ENCODE measurements at regions not wholly inside any gene's neighbourhood (a gene's known extent, or its start where the extent isn't known, plus 50 kb on each side); places are given as distances from the start of the nearest gene placed in this dataset.
"Not testable (repeated sequence)": the region's sequence is repeated elsewhere in the genome, so short reads cannot be mapped to it uniquely, and the experiment has no call there.

DNA sequence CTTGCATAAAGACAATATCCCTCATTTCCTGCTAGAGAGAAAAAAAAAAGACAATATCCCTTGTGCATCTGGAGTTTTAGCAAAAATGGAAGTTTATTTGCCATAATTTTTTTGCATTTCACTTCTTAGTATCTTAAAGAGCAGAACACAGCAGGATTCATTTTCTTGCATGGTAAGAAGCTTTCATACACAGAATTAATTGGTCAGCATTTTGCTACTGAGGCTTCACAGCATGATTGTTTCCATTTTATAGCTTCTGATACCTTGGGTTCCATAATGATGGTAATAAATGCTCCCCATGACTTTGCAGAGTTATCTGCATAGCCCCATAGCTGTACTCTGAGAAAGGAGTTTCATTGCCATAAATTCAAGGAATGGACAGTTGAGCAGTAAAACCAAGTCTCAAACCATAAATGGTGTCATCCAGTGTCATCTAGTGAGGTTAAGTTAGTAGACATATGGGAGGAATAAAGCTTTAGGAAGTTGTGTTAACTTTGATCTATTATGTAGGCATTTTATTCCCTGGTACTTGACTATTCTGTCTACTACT, 88.8 kb upstream of the PLD5 start:
- no peak for DNase-seq (ENCODE audit: low spot score)
- intact Hi-C loops (cut with micrococcal nuclease) = no loop called here
- no peaks in the 10 kb centered on the region for H3K36me3 Mint-ChIP-seq (ENCODE audit: low read depth)
- peaks cover 3% of the 10 kb centered on the region for H3K9me3 Mint-ChIP-seq
- no peaks in the 10 kb centered on the region for H3K4me1 Mint-ChIP-seq (ENCODE audit: low read depth)
- no peaks in the 10 kb centered on the region for H3K27me3 Mint-ChIP-seq (ENCODE audit: low read depth)
- no peak overlapping the region for H3K4me3 Mint-ChIP-seq (ENCODE audit: low read depth)
- no peak overlapping the region for H3K27ac Mint-ChIP-seq

DNA sequence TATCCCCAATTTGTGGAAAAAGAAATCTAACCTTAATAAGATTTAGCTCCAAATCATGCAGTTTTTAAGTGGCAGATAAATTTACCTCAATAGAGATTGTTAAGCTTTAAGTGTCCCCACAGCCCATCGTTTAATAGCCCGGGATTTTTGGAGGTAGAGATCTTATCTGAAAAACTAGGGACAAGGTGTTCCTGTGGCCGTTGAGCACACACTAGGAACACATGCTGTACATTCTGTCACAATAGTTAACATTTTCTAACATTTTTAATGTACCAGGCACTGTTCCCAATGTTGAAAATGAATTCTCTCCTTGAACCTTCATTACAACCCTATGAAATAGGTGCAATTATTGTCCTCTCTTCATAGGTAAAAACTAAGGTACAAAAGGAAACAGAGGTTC, 85.7 kb upstream of the PLD5 start:
- no peaks in the 10 kb centered on the region for H3K36me3 Mint-ChIP-seq (ENCODE audit: low read depth)
- H3K9me3 Mint-ChIP-seq = no peaks in the 10 kb centered on the region
- H3K4me3 Mint-ChIP-seq (ENCODE audit: low read depth) = no peak overlapping the region
- H3K4me1 Mint-ChIP-seq (ENCODE audit: low read depth) = no peaks in the 10 kb centered on the region
- intact Hi-C loops (cut with micrococcal nuclease) = no loop called here
- H3K27ac Mint-ChIP-seq = no peak overlapping the region
- no peak for DNase-seq (ENCODE audit: low spot score)
- H3K27me3 Mint-ChIP-seq (ENCODE audit: low read depth) = no peaks in the 10 kb centered on the region

DNA sequence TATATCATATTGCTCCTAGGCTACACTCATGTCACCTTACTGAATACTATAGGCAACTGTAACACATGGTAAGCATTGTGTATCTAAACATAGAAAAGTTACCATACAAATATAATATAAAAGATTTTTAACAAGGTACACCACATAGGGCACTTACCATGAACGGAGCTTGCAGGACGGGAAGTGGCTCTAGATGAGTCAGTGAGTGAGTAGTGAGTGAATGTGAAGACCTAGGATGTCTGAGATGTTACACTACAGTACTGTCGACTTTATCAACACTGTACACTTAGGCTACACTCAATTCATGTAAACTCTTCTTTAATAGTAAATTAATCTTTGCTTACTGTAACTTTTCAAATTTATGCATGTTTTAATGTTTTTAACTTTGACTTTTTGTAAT, 81.0 kb upstream of the PLD5 start:
- H3K9me3 Mint-ChIP-seq = no peaks in the 10 kb centered on the region
- no peaks in the 10 kb centered on the region for H3K4me1 Mint-ChIP-seq (ENCODE audit: low read depth)
- H3K27ac Mint-ChIP-seq = no peak overlapping the region
- intact Hi-C loops (cut with micrococcal nuclease) = no loop called here
- no peaks in the 10 kb centered on the region for H3K36me3 Mint-ChIP-seq (ENCODE audit: low read depth)
- H3K4me3 Mint-ChIP-seq (ENCODE audit: low read depth) = no peak overlapping the region
- H3K27me3 Mint-ChIP-seq (ENCODE audit: low read depth) = no peaks in the 10 kb centered on the region
- no peak for DNase-seq (ENCODE audit: low spot score)

DNA sequence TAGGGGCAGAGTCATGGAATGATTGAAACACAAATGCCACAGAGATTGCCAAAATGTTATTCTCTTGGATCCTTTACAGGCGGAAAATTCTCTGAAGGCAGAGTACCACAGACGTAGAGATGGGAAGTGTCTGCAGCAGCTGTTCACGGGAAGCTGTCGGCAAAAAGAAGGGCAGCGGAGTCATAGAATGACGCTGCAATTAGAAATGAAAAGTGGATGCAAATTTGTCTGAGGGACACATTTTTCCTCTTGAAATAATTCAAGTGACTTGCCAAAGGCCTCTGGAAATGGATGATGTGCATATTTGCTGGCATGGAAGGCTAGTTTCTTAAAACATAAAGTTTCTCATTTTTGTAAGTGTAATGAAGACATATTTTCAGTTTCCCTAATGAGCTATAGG, 77.5 kb upstream of the PLD5 start:
- no peaks in the 10 kb centered on the region for H3K4me1 Mint-ChIP-seq (ENCODE audit: low read depth)
- no peaks in the 10 kb centered on the region for H3K27me3 Mint-ChIP-seq (ENCODE audit: low read depth)
- H3K27ac Mint-ChIP-seq = no peak overlapping the region
- H3K4me3 Mint-ChIP-seq (ENCODE audit: low read depth) = no peak overlapping the region
- peaks cover 7% of the 10 kb centered on the region for H3K9me3 Mint-ChIP-seq
- no peak for DNase-seq (ENCODE audit: low spot score)
- H3K36me3 Mint-ChIP-seq (ENCODE audit: low read depth) = no peaks in the 10 kb centered on the region
- intact Hi-C loops (cut with micrococcal nuclease) = no loop called here

DNA sequence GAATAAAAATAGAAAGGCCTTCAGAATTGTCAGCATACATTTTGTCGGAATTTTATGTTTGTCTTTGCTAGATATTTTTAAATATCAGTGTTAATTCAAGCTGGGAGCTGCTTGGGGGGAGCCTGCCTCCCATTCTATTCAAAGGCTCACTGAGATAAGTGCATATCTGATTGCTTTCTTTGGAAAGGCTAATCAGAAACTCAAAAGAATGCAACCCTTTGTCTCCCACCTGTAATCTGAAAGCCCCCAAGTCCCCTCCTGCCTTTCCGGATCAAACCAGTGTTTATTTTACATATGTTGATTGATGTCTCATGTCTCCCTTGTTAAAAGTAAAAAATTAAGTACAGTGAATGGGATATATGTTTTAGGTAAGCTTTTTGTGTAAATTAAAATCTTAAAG, 69.3 kb upstream of the PLD5 start:
- DNase-seq (ENCODE audit: low spot score); intact Hi-C loops (cut with micrococcal nuclease); H3K27ac Mint-ChIP-seq; H3K27me3 Mint-ChIP-seq (ENCODE audit: low read depth); H3K4me1 Mint-ChIP-seq (ENCODE audit: low read depth); H3K4me3 Mint-ChIP-seq (ENCODE audit: low read depth); H3K36me3 Mint-ChIP-seq (ENCODE audit: low read depth): not testable (repeated sequence)
- peaks cover 14% of the 10 kb centered on the region for H3K9me3 Mint-ChIP-seq

DNA sequence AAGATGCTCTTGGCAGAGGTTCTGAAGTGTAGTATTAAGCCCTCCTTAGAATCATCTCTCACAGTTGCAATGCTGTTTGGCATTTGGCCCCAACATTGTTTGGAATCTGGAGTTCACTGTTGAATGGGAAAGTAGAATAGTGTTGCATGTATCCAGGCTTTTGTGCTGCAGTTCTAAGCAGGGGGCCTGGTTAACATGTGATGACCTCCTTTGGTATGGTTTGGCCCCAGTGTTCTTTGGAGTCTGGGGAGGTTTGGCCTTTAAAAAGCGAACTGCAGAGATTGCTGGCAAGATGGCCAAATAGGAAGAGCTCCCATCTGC, 61.8 kb upstream of the PLD5 start:
- Mint-ChIP-seq H3K36me3 (ENCODE audit: low read depth) (no peaks in the 10 kb centered on the region), H3K4me3 (ENCODE audit: low read depth) (no peak overlapping the region), H3K27ac (no peak overlapping the region), H3K9me3 (no peaks in the 10 kb centered on the region), H3K27me3 (ENCODE audit: low read depth) (no peaks in the 10 kb centered on the region), H3K4me1 (ENCODE audit: low read depth) (no peaks in the 10 kb centered on the region)
- intact Hi-C loops (cut with micrococcal nuclease) = no loop called here
- no peak for DNase-seq (ENCODE audit: low spot score)

DNA sequence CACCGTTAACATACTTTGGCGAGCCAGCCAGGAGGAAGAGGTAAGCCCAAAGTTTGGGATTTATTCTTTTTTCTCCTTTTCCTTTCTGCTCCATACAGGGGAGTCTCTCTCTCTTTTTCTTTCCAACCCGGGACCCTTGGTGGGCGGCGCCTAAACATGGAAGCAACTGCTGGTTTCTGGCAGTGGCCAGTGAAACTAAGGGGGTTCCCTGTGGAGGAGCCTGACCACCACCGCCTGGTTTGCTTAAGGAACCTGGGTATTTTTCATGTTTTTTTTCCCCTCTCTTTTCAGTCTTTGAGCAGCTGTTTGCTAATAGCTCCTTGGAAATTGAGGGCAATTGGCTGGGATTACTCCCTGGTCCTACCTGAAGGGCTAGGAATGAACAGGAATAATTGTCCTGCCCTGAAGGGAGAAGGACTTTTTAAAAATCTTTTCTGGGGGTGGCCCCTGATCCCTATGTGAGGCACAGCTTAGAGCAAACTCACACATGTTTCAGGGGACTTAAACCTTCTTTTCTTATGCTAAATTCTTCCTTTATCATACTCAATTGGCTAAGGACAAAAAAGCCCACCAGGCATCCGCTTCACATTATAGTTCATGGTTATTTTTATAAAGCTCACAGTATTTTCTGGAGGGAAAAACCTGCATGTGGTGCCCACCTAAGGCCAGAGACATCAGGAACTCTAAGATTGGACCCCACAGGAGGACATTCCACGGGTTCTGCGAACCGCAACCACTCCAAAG, 61.3 kb upstream of the PLD5 start:
- Mint-ChIP-seq H3K27ac (no peak overlapping the region), H3K27me3 (ENCODE audit: low read depth) (no peaks in the 10 kb centered on the region), H3K4me3 (ENCODE audit: low read depth) (no peak overlapping the region), H3K9me3 (no peaks in the 10 kb centered on the region), H3K36me3 (ENCODE audit: low read depth) (no peaks in the 10 kb centered on the region), H3K4me1 (ENCODE audit: low read depth) (no peaks in the 10 kb centered on the region)
- DNase-seq (ENCODE audit: low spot score) = no peak
- intact Hi-C loops (cut with micrococcal nuclease) = no loop called here

DNA sequence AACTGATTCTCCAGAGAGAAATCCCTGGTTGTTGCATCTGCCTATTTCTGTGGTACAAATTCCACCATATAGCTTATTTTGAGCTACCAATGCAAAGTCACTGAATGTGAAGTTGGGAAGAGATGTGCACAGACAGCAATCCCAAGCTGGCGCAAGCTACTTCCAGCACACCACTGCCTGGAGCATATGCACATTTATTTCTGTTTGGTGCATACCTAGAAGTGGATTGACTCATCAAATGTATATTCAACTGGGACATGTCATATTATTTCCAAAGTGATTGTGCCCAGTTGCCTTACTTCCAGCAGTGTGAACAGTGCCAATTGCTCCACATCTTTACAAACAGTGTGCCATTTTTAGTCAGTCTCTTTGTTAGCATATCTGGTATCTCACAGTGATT, 58.2 kb upstream of the PLD5 start:
- no peaks in the 10 kb centered on the region for H3K4me1 Mint-ChIP-seq (ENCODE audit: low read depth)
- no peaks in the 10 kb centered on the region for H3K9me3 Mint-ChIP-seq
- intact Hi-C loops (cut with micrococcal nuclease) = no loop called here
- H3K36me3 Mint-ChIP-seq (ENCODE audit: low read depth) = no peaks in the 10 kb centered on the region
- H3K27ac Mint-ChIP-seq = no peak overlapping the region
- H3K4me3 Mint-ChIP-seq (ENCODE audit: low read depth) = no peak overlapping the region
- no peaks in the 10 kb centered on the region for H3K27me3 Mint-ChIP-seq (ENCODE audit: low read depth)
- DNase-seq (ENCODE audit: low spot score) = no peak

DNA sequence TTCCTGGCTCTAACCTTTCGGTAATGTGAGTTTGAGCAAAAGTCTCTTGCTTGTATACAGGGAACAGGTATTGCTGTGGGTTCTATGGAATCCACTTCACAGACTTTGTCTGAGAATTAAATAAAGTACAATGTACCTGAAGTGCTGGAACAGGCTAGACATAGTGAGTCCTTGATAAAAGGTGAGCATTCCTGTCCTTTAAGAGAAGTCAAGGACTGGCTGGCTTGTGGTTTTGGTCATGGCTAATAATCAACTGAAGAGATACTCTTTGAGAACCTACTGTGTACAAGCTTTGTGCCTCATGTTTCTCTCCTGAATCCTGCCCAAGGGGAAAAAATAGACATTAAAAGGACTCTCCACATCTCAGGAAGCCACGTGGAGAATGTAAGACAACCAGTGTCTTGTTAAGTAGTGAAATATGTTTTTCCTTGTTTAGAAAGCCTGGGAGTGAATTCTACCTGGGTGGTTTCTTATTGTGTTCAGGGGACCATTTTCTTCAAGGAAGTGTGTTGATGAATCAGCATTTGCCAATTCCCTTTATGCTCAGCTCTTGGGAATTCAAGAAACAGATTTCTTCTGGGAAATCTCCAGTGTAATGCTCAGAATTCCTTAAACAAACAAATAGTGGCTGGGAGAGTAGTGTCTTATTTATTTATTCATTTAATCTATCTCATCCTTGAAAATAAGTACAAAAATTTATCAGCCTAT, 55.2 kb upstream of the PLD5 start:
- no peak for DNase-seq (ENCODE audit: low spot score)
- intact Hi-C loops (cut with micrococcal nuclease) = no loop called here
- no peaks in the 10 kb centered on the region for H3K9me3 Mint-ChIP-seq
- H3K4me1 Mint-ChIP-seq (ENCODE audit: low read depth) = no peaks in the 10 kb centered on the region
- no peak overlapping the region for H3K27ac Mint-ChIP-seq
- no peaks in the 10 kb centered on the region for H3K27me3 Mint-ChIP-seq (ENCODE audit: low read depth)
- H3K36me3 Mint-ChIP-seq (ENCODE audit: low read depth) = no peaks in the 10 kb centered on the region
- no peak overlapping the region for H3K4me3 Mint-ChIP-seq (ENCODE audit: low read depth)

Data from activated T-helper 2 cell treated with anti-CD3 and anti-CD28 coated beads, Interferon-gamma antibody, Interleukin-2, Interleukin-4, amounts not matched to agents 10 μg/mL and 5 μg/mL and 100 μg/mL, durations not matched to agents 14 hours and 24 hours and 36 hours (primary cell).